ENCODE measurements at regions not wholly inside any gene's neighbourhood (a gene's known extent, or its start where the extent isn't known, plus 50 kb on each side); places are given as distances from the start of the nearest gene placed in this dataset.

DNA sequence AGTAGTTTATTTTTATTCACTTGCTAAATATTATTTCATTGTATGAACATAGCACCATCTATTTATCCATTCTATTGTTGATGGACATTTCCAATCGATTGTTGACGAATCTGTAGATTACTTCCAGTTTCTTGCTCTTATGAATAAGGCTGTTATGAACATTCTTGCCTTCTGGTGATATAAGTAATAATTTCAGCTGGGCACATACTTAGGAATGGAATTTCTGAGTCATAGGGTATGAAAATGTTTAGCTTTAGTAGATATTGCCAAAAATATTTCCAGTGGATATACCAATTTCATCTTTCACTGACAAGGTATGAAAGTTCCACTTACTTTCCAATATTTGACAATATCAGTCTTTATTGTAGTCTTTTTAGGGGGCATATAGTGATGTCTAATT, 468.5 kb downstream of the ETNK1 start:
- ChIA-PET POLR2A (no interaction called here), CTCF (no interaction called here)
- no peak for TF ChIP-seq GFI1B (tag by site-specific recombination; IDR thresholded peaks at IDR 0.05)
- no peak for TF ChIP-seq ZNF624 (tag by site-specific recombination; IDR thresholded peaks at IDR 0.05)
- TF ChIP-seq, protein P1, sequence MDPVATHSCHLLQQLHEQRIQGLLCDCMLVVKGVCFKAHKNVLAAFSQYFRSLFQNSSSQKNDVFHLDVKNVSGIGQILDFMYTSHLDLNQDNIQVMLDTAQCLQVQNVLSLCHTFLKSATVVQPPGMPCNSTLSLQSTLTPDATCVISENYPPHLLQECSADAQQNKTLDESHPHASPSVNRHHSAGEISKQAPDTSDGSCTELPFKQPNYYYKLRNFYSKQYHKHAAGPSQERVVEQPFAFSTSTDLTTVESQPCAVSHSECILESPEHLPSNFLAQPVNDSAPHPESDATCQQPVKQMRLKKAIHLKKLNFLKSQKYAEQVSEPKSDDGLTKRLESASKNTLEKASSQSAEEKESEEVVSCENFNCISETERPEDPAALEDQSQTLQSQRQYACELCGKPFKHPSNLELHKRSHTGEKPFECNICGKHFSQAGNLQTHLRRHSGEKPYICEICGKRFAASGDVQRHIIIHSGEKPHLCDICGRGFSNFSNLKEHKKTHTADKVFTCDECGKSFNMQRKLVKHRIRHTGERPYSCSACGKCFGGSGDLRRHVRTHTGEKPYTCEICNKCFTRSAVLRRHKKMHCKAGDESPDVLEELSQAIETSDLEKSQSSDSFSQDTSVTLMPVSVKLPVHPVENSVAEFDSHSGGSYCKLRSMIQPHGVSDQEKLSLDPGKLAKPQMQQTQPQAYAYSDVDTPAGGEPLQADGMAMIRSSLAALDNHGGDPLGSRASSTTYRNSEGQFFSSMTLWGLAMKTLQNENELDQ (tag by site-specific recombination; IDR thresholded peaks at IDR 0.05; ENCODE audit: low read depth) = no peak
- no peak for TF ChIP-seq ZNF558 (tag by site-specific recombination; IDR thresholded peaks at IDR 0.05)
- TF ChIP-seq ZNF416 (tag by site-specific recombination; IDR thresholded peaks at IDR 0.05) = no peak
- TF ChIP-seq ZNF10 (tag by site-specific recombination; IDR thresholded peaks at IDR 0.05) = no peak
- no peak for TF ChIP-seq ZNF626 (tag by site-specific recombination; IDR thresholded peaks at IDR 0.05)
- no peak for TF ChIP-seq ZNF274 (IDR thresholded peaks at IDR 0.05; ENCODE audit: low read length)
- TF ChIP-seq ZNF274 (tag by site-specific recombination; IDR thresholded peaks at IDR 0.05; ENCODE audit: borderline replicate concordance) = no peak
- no peak for TF ChIP-seq ZNF394 (tag by site-specific recombination; IDR thresholded peaks at IDR 0.05; ENCODE audit: borderline replicate concordance)
- no peak for TF ChIP-seq ZNF610 (tag by site-specific recombination; IDR thresholded peaks at IDR 0.05; ENCODE audit: borderline replicate concordance)
- H3K27ac ChIP-seq (ENCODE audit: extremely low read depth, low read depth, low read length) = no peak overlapping the region
- no peaks in the 10 kb centered on the region for H3K4me1 ChIP-seq (ENCODE audit: control insufficient read depth, insufficient read depth, low read length)
- H3K9me3 ChIP-seq (ENCODE audit: control insufficient read depth, insufficient read depth, low read depth, low read length) = no peaks in the 10 kb centered on the region
- no peaks in the 10 kb centered on the region for H3K36me3 ChIP-seq (ENCODE audit: control insufficient read depth in 2 of 2, insufficient read depth in 1 of 2, low read length in 2 of 2)
- H3K4me3 ChIP-seq (ENCODE audit: low read depth, low read length) = no peak overlapping the region

DNA sequence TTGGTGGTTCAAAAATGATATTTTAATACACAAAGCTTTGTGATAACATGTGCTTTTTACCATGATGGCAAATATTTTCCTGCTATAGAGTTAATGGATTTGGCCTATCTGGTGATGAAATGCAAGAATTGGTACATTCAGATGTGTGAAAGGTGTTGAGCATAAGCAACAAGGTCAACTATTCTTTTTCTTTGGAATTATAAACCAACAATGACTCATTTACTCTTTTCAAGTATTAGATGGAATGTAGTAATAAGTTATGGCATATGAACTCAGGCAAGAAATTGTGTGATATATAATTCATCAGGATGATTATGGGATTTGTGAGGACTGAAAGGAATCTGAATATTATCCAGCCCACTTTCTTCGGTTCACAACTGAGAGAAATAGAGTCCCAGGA, 471.4 kb downstream of the ETNK1 start:
- H3K36me3 ChIP-seq (ENCODE audit: control insufficient read depth in 2 of 2, insufficient read depth in 1 of 2, low read length in 2 of 2) = no peaks in the 10 kb centered on the region
- CTCF ChIA-PET = interaction anchor here (1.0 kb wide), 1 partner anchor 13 kb away, joined by 3 read pairs; no protein-coding TSS in a partner anchor
- H3K9me3 ChIP-seq (ENCODE audit: control insufficient read depth, insufficient read depth, low read depth, low read length) = no peaks in the 10 kb centered on the region
- POLR2A ChIA-PET = no interaction called here
- H3K27ac ChIP-seq (ENCODE audit: extremely low read depth, low read depth, low read length) = no peak overlapping the region
- H3K4me1 ChIP-seq (ENCODE audit: control insufficient read depth, insufficient read depth, low read length) = peaks cover 3% of the 10 kb centered on the region; the same call in 1 of the 2 replicates
- TF ChIP-seq ZNF175 (tag by site-specific recombination; IDR thresholded peaks at IDR 0.05) = no peak
- TF ChIP-seq, protein P2, sequence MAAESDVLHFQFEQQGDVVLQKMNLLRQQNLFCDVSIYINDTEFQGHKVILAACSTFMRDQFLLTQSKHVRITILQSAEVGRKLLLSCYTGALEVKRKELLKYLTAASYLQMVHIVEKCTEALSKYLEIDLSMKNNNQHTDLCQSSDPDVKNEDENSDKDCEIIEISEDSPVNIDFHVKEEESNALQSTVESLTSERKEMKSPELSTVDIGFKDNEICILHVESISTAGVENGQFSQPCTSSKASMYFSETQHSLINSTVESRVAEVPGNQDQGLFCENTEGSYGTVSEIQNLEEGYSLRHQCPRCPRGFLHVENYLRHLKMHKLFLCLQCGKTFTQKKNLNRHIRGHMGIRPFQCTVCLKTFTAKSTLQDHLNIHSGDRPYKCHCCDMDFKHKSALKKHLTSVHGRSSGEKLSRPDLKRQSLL (tag by site-specific recombination; IDR thresholded peaks at IDR 0.05) = no peak
- TF ChIP-seq ZNF530 (tag by site-specific recombination; IDR thresholded peaks at IDR 0.05; ENCODE audit: low read depth) = no peak
- TF ChIP-seq, protein P3, sequence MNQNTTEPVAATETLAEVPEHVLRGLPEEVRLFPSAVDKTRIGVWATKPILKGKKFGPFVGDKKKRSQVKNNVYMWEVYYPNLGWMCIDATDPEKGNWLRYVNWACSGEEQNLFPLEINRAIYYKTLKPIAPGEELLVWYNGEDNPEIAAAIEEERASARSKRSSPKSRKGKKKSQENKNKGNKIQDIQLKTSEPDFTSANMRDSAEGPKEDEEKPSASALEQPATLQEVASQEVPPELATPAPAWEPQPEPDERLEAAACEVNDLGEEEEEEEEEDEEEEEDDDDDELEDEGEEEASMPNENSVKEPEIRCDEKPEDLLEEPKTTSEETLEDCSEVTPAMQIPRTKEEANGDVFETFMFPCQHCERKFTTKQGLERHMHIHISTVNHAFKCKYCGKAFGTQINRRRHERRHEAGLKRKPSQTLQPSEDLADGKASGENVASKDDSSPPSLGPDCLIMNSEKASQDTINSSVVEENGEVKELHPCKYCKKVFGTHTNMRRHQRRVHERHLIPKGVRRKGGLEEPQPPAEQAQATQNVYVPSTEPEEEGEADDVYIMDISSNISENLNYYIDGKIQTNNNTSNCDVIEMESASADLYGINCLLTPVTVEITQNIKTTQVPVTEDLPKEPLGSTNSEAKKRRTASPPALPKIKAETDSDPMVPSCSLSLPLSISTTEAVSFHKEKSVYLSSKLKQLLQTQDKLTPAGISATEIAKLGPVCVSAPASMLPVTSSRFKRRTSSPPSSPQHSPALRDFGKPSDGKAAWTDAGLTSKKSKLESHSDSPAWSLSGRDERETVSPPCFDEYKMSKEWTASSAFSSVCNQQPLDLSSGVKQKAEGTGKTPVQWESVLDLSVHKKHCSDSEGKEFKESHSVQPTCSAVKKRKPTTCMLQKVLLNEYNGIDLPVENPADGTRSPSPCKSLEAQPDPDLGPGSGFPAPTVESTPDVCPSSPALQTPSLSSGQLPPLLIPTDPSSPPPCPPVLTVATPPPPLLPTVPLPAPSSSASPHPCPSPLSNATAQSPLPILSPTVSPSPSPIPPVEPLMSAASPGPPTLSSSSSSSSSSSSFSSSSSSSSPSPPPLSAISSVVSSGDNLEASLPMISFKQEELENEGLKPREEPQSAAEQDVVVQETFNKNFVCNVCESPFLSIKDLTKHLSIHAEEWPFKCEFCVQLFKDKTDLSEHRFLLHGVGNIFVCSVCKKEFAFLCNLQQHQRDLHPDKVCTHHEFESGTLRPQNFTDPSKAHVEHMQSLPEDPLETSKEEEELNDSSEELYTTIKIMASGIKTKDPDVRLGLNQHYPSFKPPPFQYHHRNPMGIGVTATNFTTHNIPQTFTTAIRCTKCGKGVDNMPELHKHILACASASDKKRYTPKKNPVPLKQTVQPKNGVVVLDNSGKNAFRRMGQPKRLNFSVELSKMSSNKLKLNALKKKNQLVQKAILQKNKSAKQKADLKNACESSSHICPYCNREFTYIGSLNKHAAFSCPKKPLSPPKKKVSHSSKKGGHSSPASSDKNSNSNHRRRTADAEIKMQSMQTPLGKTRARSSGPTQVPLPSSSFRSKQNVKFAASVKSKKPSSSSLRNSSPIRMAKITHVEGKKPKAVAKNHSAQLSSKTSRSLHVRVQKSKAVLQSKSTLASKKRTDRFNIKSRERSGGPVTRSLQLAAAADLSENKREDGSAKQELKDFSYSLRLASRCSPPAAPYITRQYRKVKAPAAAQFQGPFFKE (tag by site-specific recombination; IDR thresholded peaks at IDR 0.05; ENCODE audit: borderline replicate concordance) = no peak
- TF ChIP-seq ZNF585B (tag by site-specific recombination; IDR thresholded peaks at IDR 0.05) = no peak
- TF ChIP-seq ZNF561 (tag by site-specific recombination; IDR thresholded peaks at IDR 0.05; ENCODE audit: borderline replicate concordance) = no peak
- TF ChIP-seq ZNF169 (tag by site-specific recombination; IDR thresholded peaks at IDR 0.05) = no peak
- no peak for TF ChIP-seq ZNF654 (tag by site-specific recombination; IDR thresholded peaks at IDR 0.05; ENCODE audit: low read depth)
- TF ChIP-seq SCRT2 (tag by site-specific recombination; IDR thresholded peaks at IDR 0.05) = no peak
- no peak for TF ChIP-seq ZNF521 (tag by site-specific recombination; IDR thresholded peaks at IDR 0.05)
- TF ChIP-seq KLF1 (tag by site-specific recombination; IDR thresholded peaks at IDR 0.05) = no peak
- no peak for TF ChIP-seq KLF8 (tag by site-specific recombination; IDR thresholded peaks at IDR 0.05)
- TF ChIP-seq, protein P4, sequence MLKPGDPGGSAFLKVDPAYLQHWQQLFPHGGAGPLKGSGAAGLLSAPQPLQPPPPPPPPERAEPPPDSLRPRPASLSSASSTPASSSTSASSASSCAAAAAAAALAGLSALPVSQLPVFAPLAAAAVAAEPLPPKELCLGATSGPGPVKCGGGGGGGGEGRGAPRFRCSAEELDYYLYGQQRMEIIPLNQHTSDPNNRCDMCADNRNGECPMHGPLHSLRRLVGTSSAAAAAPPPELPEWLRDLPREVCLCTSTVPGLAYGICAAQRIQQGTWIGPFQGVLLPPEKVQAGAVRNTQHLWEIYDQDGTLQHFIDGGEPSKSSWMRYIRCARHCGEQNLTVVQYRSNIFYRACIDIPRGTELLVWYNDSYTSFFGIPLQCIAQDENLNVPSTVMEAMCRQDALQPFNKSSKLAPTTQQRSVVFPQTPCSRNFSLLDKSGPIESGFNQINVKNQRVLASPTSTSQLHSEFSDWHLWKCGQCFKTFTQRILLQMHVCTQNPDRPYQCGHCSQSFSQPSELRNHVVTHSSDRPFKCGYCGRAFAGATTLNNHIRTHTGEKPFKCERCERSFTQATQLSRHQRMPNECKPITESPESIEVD (tag by site-specific recombination; IDR thresholded peaks at IDR 0.05) = no peak
- H3K4me3 ChIP-seq (ENCODE audit: low read depth, low read length) = no peak overlapping the region
